CD14-positive monocyte (primary cell): ENCODE measurements at regions not wholly inside any gene's neighbourhood (a gene's known extent, or its start where the extent isn't known, plus 50 kb on each side); places are given as distances from the start of the nearest gene placed in this dataset.

Experiments used
- DNase-seq, 3 donors: peaks; one replicate each; pipeline ENCODE4 v3.0.0-alpha.2; 2011 to 2022
- H2AFZ ChIP-seq: 2 replicates; pipeline ENCODE4 v1.6.0; 2012; ENCODE audit warnings: mild to moderate bottlenecking, low read depth, low read length, inconsistent platforms; ENCODE audit not compliant: insufficient read depth, poor library complexity, severe bottlenecking
- H3K27ac ChIP-seq, 2 donors: 1 replicate in 1 of 2; 2 replicates in 1 of 2; pipeline ENCODE4 v1.5.1; 2012 to 2013; ENCODE audit warnings: low read length in 2 of 2, control low read depth in 1 of 2, inconsistent platforms in 1 of 2, low read depth in 1 of 2, mild to moderate bottlenecking in 1 of 2
- H3K27me3 ChIP-seq, 2 donors: one replicate each; pipeline versions ENCODE4 v1.6.0 to v1.6.1; 2011 to 2013; ENCODE audit warnings: low read length in 2 of 2; ENCODE audit not compliant: control insufficient read depth in 2 of 2, insufficient read depth in 2 of 2
- H3K36me3 ChIP-seq, 2 donors: replicated peaks in 1 of 2; 1 replicate in 1 of 2; 2 replicates in 1 of 2; pipeline versions ENCODE4 v1.5.1 to v1.6.1; 2012 to 2013; ENCODE audit warnings: low read length in 2 of 2, control low read depth in 1 of 2, inconsistent platforms in 1 of 2, mild to moderate bottlenecking in 1 of 2; ENCODE audit not compliant: insufficient read depth in 2 of 2, control insufficient read depth in 1 of 2
- H3K4me1 ChIP-seq, 2 donors: 1 replicate in 1 of 2; 2 replicates in 1 of 2; pipeline versions ENCODE4 v1.5.1 to v1.6.1; 2012 to 2013; ENCODE audit warnings: low read length in 2 of 2, control low read depth in 1 of 2, inconsistent platforms in 1 of 2, mild to moderate bottlenecking in 1 of 2, moderate library complexity in 1 of 2; ENCODE audit not compliant: insufficient read depth in 2 of 2, control insufficient read depth in 1 of 2
- H3K4me2 ChIP-seq: replicated peaks from 2 replicates; pipeline ENCODE3; 2012; ENCODE audit warnings: low read length, moderate library complexity, mild to moderate bottlenecking; ENCODE audit not compliant: poor library complexity, severe bottlenecking; ENCODE audit errors: extremely low read depth
- H3K4me3 ChIP-seq, 3 experiments: fragments of 200-600 bp in 1 of 3; sonication (generic) in 1 of 3; replicated peaks in 1 of 3; 1 replicate in 2 of 3; 2 replicates in 1 of 3; pipeline ENCODE4 v1.5.1; 2011 to 2013; ENCODE audit warnings: low read length in 3 of 3, mild to moderate bottlenecking in 3 of 3, control low read depth in 2 of 3, low read depth in 2 of 3, inconsistent platforms in 1 of 3, moderate library complexity in 1 of 3
- H3K79me2 ChIP-seq: 2 replicates; pipeline ENCODE4 v1.6.0; 2012; ENCODE audit warnings: mild to moderate bottlenecking, control low read depth, inconsistent platforms, low read length, moderate library complexity; ENCODE audit not compliant: insufficient read depth
- H3K9ac ChIP-seq: 2 replicates; pipeline ENCODE4 v1.6.0; 2017; ENCODE audit warnings: low read length, mild to moderate bottlenecking; ENCODE audit not compliant: insufficient read depth, poor library complexity, severe bottlenecking
- H3K9me3 ChIP-seq, 2 donors: replicated peaks in 1 of 2; 1 replicate in 1 of 2; 2 replicates in 1 of 2; pipeline versions ENCODE4 v1.5.1 to v1.6.1; 2012 to 2013; ENCODE audit warnings: low read length in 2 of 2, control low read depth in 1 of 2; ENCODE audit not compliant: control insufficient read depth in 1 of 2, insufficient read depth in 1 of 2
- H4K20me1 ChIP-seq: 2 replicates; pipeline ENCODE4 v1.6.0; 2012; ENCODE audit warnings: mild to moderate bottlenecking, low read length, control low read depth, moderate library complexity; ENCODE audit not compliant: insufficient read depth
- H3K27ac Mint-ChIP-seq, 7 donors: one replicate each; pipeline ENCODE4 v1.8.0; 2020; ENCODE audit warnings: mild to moderate bottlenecking in 7 of 7, mixed read lengths in 7 of 7, moderate library complexity in 6 of 7, inconsistent platforms in 2 of 7
- H3K27me3 Mint-ChIP-seq, 3 donors: one replicate each; pipeline ENCODE4 v1.8.0; 2021 to 2022; ENCODE audit warnings: low read depth in 3 of 3, mild to moderate bottlenecking in 3 of 3, mixed read lengths in 3 of 3, moderate library complexity in 3 of 3, inconsistent platforms in 1 of 3
- H3K36me3 Mint-ChIP-seq, 2 donors: one replicate each; pipeline ENCODE4 v1.8.0; 2020; ENCODE audit warnings: mixed read lengths in 2 of 2, inconsistent platforms in 1 of 2, mild to moderate bottlenecking in 1 of 2
- H3K4me1 Mint-ChIP-seq: one replicate; pipeline ENCODE4 v1.8.0; 2020; ENCODE audit warnings: mild to moderate bottlenecking, mixed read lengths
- H3K4me3 Mint-ChIP-seq, 2 donors: one replicate each; pipeline ENCODE4 v1.8.0; 2020; ENCODE audit warnings: mild to moderate bottlenecking in 2 of 2, mixed read lengths in 2 of 2, moderate library complexity in 1 of 2
- H3K9me3 Mint-ChIP-seq, 7 donors: one replicate each; pipeline ENCODE4 v1.8.0; 2020 to 2022; ENCODE audit warnings: mixed read lengths in 7 of 7, mild to moderate bottlenecking in 6 of 7, moderate library complexity in 6 of 7, inconsistent platforms in 2 of 7
- CTCF ChIP-seq: fragments of 200-600 bp; IDR thresholded peaks from one replicate; pipeline ENCODE4 v1.8.0; 2022; ENCODE audit warnings: antibody characterized with exemption, mild to moderate bottlenecking
- WGBS: methylation state at CpG from one replicate; pipeline ENCODE4 v1.1.5; 2013; ENCODE audit warnings: missing lambda C conversion rate; ENCODE audit not compliant: insufficient coverage; 5-methylcytosine and 5-hydroxymethylcytosine counted together
- intact Hi-C, 2 donors: fragments of 100-400 bp; cut with micrococcal nuclease; formaldehyde crosslinking; loops; one replicate each; pipeline versions ENCODE4 v1.15.0 to v1.15.1; 2023

DNA sequence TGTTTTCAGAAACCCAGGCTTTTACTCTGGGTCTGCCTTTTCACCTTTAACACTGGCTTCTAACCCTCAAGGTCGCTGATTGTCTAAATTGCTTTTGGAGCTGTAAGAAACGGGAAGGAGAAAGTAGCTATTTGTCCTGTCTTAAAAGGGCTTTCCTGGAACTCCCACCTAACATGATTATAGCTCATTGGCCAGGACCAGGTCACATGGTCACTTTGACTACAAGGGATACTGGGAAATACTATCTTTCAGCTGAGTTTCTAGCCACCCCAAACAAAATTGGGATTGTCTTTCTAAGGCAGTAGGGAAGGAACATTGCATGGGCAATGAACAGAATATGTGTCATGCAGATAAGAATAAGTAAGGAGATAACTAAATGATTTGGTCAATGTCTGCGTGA, 106.7 kb upstream of the ARHGAP24 start:
- Histone ChIP-seq H3K9me3 (no peaks in the 10 kb centered on the region), H3K79me2 (no peaks in the 10 kb centered on the region), H3K27ac (no peak overlapping the region), H3K4me1 (no peaks in the 10 kb centered on the region), H3K27me3 (no peaks in the 10 kb centered on the region), H4K20me1 (no peaks in the 10 kb centered on the region), H3K9ac (no peak overlapping the region), H2AFZ (no peak overlapping the region), H3K4me3 (no peak overlapping the region), H3K36me3 (no peaks in the 10 kb centered on the region), H3K4me2 (no peak overlapping the region)
- Mint-ChIP-seq H3K4me1 (peaks cover 4% of the 10 kb centered on the region), H3K4me3 (no peak overlapping the region), H3K27me3 (peaks cover 0 to 6% (median 5%) of the 10 kb centered on the region in 3 donors), H3K27ac (no peak overlapping the region), H3K36me3 (no peaks in the 10 kb centered on the region), H3K9me3 (peaks cover 0 to 3% (median 0%) of the 10 kb centered on the region in 7 donors)
- intact Hi-C loops = no loop called here
- WGBS = no CpG with 5 or more reads among the region's 3 CpGs
- no peak for TF ChIP-seq CTCF
- no peak for DNase-seq

- H3K4me1 ChIP-seq = no peaks in the 10 kb centered on the region
- H3K79me2 ChIP-seq = no peaks in the 10 kb centered on the region
- H3K9me3 Mint-ChIP-seq = peaks cover 0 to 3% (median 0%) of the 10 kb centered on the region in 7 donors
- no peak overlapping the region for H3K4me3 ChIP-seq
- H3K4me1 Mint-ChIP-seq = peaks cover 4% of the 10 kb centered on the region
- H3K27me3 Mint-ChIP-seq = peaks cover 0 to 8% (median 7%) of the 10 kb centered on the region in 3 donors
- intact Hi-C loops = no loop called here
- no peak overlapping the region for H3K4me2 ChIP-seq
- H2AFZ ChIP-seq = peak overlapping the region; percentile 22
- H3K9me3 ChIP-seq = no peaks in the 10 kb centered on the region
- no peaks in the 10 kb centered on the region for H3K36me3 ChIP-seq
- no peaks in the 10 kb centered on the region for H3K36me3 Mint-ChIP-seq
- no peak overlapping the region for H3K27ac Mint-ChIP-seq
- H3K9ac ChIP-seq = no peak overlapping the region
- no peaks in the 10 kb centered on the region for H3K27me3 ChIP-seq
- TF ChIP-seq CTCF = no peak
- no peak overlapping the region for H3K27ac ChIP-seq
- peak; percentile 3 to 9 (median 4) for DNase-seq
- H3K4me3 Mint-ChIP-seq = no peak overlapping the region
- WGBS = 0% methylated on average over 1 of the region's 1 CpG
- H4K20me1 ChIP-seq = no peaks in the 10 kb centered on the region
Observed at GRCh38 chr4:85368932-85369331, 106.0 kb upstream of the ARHGAP24 start.
